GM12864 (cell line): ENCODE measurements at regions not wholly inside any gene's neighbourhood (a gene's known extent, or its start where the extent isn't known, plus 50 kb on each side); places are given as distances from the start of the nearest gene placed in this dataset.

ENCODE experiments used
- DNase-seq: peaks from one replicate; pipeline ENCODE4 v3.0.0-alpha.2; 2011; ENCODE audit warnings: low read depth
- H3K4me3 ChIP-seq: 2 replicates; pipeline ENCODE4 v1.5.1; 2011; ENCODE audit warnings: mild to moderate bottlenecking, low read depth, low read length, control low read depth
- CTCF ChIP-seq: IDR thresholded peaks from 2 replicates; pipeline ENCODE4 v1.5.1; 2011; ENCODE audit warnings: low read depth, mild to moderate bottlenecking, moderate library complexity, low read length, control low read depth, inconsistent platforms; ENCODE audit errors: missing control alignments

- TF ChIP-seq CTCF = no peak
- no peak overlapping the region for H3K4me3 ChIP-seq
Measured at GRCh38 chr12:112559784-112560183, 141.0 kb downstream of the PTPN11 start.

GRCh38 chr12:112564160-112564784 lies 145.5 kb downstream of the PTPN11 start:
- no peak overlapping the region for H3K4me3 ChIP-seq
- TF ChIP-seq CTCF = peak; percentile 18
- DNase-seq = no peak

More at GRCh38 chr12:112559784-112560183, 141.0 kb downstream of the PTPN11 start:
- DNase-seq = no peak

- H3K4me3 ChIP-seq = no peak overlapping the region
- DNase-seq = no peak
- no peak for TF ChIP-seq CTCF
Measured at GRCh38 chr12:112568641-112569040, 149.9 kb downstream of the PTPN11 start.

GRCh38 chr12:112570096-112570495 lies 151.3 kb downstream of the PTPN11 start:
- H3K4me3 ChIP-seq = no peak overlapping the region
- TF ChIP-seq CTCF = no peak
- no peak for DNase-seq

GRCh38 chr12:112573141-112573540 lies 154.4 kb downstream of the PTPN11 start:
- DNase-seq = no peak
- H3K4me3 ChIP-seq = no peak overlapping the region
- TF ChIP-seq CTCF = no peak

GRCh38 chr12:112574896-112575558 lies 156.3 kb downstream of the PTPN11 start:
- no peak overlapping the region for H3K4me3 ChIP-seq
- TF ChIP-seq CTCF = no peak
- no peak for DNase-seq
